ENCODE measurements at regions not wholly inside any gene's neighbourhood (a gene's known extent, or its start where the extent isn't known, plus 50 kb on each side); places are given as distances from the start of the nearest gene placed in this dataset.

DNA sequence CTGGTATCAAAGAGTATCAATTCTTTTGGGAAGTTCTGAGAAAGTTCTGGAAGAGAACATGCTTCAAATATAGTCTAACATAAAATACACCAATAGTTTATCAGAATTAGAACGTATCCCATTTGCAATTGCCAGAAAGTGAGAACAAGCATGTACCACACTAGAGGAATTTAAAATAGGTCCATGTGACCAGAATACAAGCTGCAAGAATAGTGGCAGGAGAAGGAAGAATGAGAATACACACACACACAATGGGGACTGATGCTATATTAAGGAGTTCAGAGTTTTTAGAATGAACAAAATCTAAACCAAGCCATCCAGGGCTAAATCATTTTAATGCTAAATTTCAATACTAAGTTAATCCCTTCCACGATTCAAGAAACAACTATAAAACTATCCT lies 99.1 kb upstream of the TMEM168 start:
- intact Hi-C loops (cut with DNase I) = no loop called here
- WGBS, 2 donors = 46 to 62% methylated on average over 2 of the region's 2 CpGs
- Histone ChIP-seq H3K27ac (ENCODE audit: low read depth in 1 of 2, low read length in 2 of 2) (no peak overlapping the region), H3K4me3 (ENCODE audit: low read length in 2 of 2) (no peak overlapping the region), H3K4me1 (ENCODE audit: control insufficient read depth in 1 of 2, insufficient read depth in 2 of 2, low read length in 2 of 2) (no peaks in the 10 kb centered on the region), H3K36me3 (ENCODE audit: control insufficient read depth in 1 of 2, insufficient read depth in 2 of 2, low read length in 1 of 2) (no peaks in the 10 kb centered on the region), H3K27me3 (ENCODE audit: control insufficient read depth in 1 of 2, insufficient read depth in 2 of 2, low read length in 1 of 2) (no peaks in the 10 kb centered on the region), H3K9me3 (ENCODE audit: control insufficient read depth, low read length) (no peaks in the 10 kb centered on the region)
- no peak for DNase-seq
- ATAC-seq (ENCODE audit: low FRiP score) = no peak

DNA sequence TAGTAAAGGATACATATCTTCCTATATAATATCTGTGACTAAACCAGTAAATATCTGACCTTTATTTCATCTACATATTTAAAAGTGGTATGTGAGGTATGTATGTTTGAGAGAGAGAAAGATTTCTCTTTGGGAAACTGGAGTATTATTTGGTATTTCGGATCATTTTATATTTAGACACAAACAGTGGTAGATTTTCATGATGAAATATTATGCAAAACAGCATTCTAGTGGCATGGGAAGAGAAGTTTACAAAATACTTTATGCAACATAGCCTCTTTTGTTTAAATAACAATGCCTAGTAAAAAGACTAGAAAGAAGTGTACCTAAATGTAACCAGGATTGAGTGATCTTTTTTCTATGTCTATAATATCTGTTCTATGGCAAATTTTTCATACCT lies 98.6 kb upstream of the TMEM168 start:
- intact Hi-C loops (cut with DNase I) = no loop called here
- Histone ChIP-seq H3K4me3 (ENCODE audit: low read length in 2 of 2) (no peak overlapping the region), H3K27ac (ENCODE audit: low read depth in 1 of 2, low read length in 2 of 2) (no peak overlapping the region), H3K27me3 (ENCODE audit: control insufficient read depth in 1 of 2, insufficient read depth in 2 of 2, low read length in 1 of 2) (no peaks in the 10 kb centered on the region), H3K36me3 (ENCODE audit: control insufficient read depth in 1 of 2, insufficient read depth in 2 of 2, low read length in 1 of 2) (no peaks in the 10 kb centered on the region), H3K4me1 (ENCODE audit: control insufficient read depth in 1 of 2, insufficient read depth in 2 of 2, low read length in 2 of 2) (no peaks in the 10 kb centered on the region), H3K9me3 (ENCODE audit: control insufficient read depth, low read length) (no peaks in the 10 kb centered on the region)
- DNase-seq (no peak), ATAC-seq (ENCODE audit: low FRiP score) (no peak)
- WGBS, 2 donors = 85 to 93% methylated on average over 1 of the region's 1 CpG

DNA sequence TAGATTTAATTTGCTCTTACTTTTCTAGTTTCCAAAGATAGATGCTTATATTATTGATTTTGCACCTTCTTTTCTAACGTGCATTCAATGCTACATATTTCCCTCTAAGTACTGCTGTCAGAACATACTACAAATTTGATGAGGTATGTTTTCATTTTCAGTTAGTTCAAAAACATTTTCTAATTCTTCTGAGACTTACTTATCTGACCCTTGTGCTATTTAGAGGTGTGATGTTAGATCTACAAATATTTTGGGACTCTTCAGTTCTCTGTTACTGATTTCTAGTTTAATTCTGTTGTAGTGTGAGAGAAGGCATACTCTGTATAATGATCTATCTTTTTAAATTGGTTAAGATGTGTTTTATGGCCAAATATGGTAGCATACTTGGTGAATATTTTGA lies 97.8 kb upstream of the TMEM168 start:
- WGBS, 2 donors = 43 to 47% methylated on average over 1 of the region's 1 CpG
- no peaks in the 10 kb centered on the region for H3K9me3 ChIP-seq (ENCODE audit: control insufficient read depth, low read length)
- DNase-seq (no peak), ATAC-seq (ENCODE audit: low FRiP score) (no peak)
- H3K36me3 ChIP-seq (ENCODE audit: control insufficient read depth in 1 of 2, insufficient read depth in 2 of 2, low read length in 1 of 2) = no peaks in the 10 kb centered on the region
- no peak overlapping the region for H3K4me3 ChIP-seq (ENCODE audit: low read length in 2 of 2)
- H3K27me3 ChIP-seq (ENCODE audit: control insufficient read depth in 1 of 2, insufficient read depth in 2 of 2, low read length in 1 of 2) = no peaks in the 10 kb centered on the region
- H3K27ac ChIP-seq (ENCODE audit: low read depth in 1 of 2, low read length in 2 of 2) = no peak overlapping the region
- H3K4me1 ChIP-seq (ENCODE audit: control insufficient read depth in 1 of 2, insufficient read depth in 2 of 2, low read length in 2 of 2) = no peaks in the 10 kb centered on the region
- intact Hi-C loops (cut with DNase I) = no loop called here

DNA sequence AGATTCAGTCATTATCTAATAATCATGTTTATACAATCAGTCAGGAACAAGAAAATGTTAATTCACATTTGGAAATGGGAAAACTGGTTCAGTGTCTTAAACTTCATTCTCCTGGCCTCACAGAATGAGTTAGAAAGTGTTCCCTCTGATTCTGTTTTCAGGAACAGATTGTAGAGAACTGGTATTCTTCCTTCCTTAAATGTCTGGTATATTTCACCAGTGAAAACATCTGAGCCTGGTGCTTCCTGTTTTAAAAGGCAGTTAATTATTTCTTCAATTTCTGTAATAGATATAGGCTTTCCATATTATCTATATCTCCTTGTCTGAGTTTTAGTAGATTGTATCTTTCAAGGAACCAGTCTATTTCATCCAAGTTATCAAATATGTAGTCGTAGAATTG lies 97.1 kb upstream of the TMEM168 start:
- Histone ChIP-seq H3K4me1 (ENCODE audit: control insufficient read depth in 1 of 2, insufficient read depth in 2 of 2, low read length in 2 of 2) (no peaks in the 10 kb centered on the region), H3K4me3 (ENCODE audit: low read length in 2 of 2) (no peak overlapping the region), H3K36me3 (ENCODE audit: control insufficient read depth in 1 of 2, insufficient read depth in 2 of 2, low read length in 1 of 2) (no peaks in the 10 kb centered on the region), H3K27ac (ENCODE audit: low read depth in 1 of 2, low read length in 2 of 2) (no peak overlapping the region), H3K9me3 (ENCODE audit: control insufficient read depth, low read length) (no peaks in the 10 kb centered on the region), H3K27me3 (ENCODE audit: control insufficient read depth in 1 of 2, insufficient read depth in 2 of 2, low read length in 1 of 2) (no peaks in the 10 kb centered on the region)
- WGBS, 2 donors = 96 to 97% methylated on average over 1 of the region's 1 CpG
- DNase-seq = no peak
- intact Hi-C loops (cut with DNase I) = no loop called here
- ATAC-seq (ENCODE audit: low FRiP score) = no peak

DNA sequence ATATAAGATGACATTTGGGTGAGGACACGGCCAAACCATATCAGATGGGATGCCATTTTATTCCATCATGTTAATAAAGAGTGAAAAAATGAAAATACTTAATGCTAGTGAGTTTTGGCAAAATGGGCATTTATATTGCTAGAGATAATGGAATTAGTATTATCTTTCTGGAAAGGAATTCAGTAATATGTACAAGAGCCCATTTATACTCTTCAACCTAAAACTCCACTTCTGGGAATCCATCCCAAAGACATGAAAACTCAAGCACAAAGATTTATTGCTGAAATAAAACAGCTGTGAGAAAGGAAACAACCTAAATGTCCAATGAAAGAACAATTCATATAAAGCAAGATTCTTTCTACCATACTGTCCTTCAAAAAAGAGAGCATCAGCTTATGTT lies 96.0 kb upstream of the TMEM168 start:
- ATAC-seq (ENCODE audit: low FRiP score) (no peak), DNase-seq (no peak)
- H3K27ac ChIP-seq (ENCODE audit: low read depth in 1 of 2, low read length in 2 of 2) = no peak overlapping the region
- H3K4me3 ChIP-seq (ENCODE audit: low read length in 2 of 2) = no peak overlapping the region
- H3K36me3 ChIP-seq (ENCODE audit: control insufficient read depth in 1 of 2, insufficient read depth in 2 of 2, low read length in 1 of 2) = no peaks in the 10 kb centered on the region
- 64 to 75% methylated on average over 1 of the region's 1 CpG for WGBS, 2 donors
- no peaks in the 10 kb centered on the region for H3K27me3 ChIP-seq (ENCODE audit: control insufficient read depth in 1 of 2, insufficient read depth in 2 of 2, low read length in 1 of 2)
- intact Hi-C loops (cut with DNase I) = no loop called here
- no peaks in the 10 kb centered on the region for H3K9me3 ChIP-seq (ENCODE audit: control insufficient read depth, low read length)
- no peaks in the 10 kb centered on the region for H3K4me1 ChIP-seq (ENCODE audit: control insufficient read depth in 1 of 2, insufficient read depth in 2 of 2, low read length in 2 of 2)

DNA sequence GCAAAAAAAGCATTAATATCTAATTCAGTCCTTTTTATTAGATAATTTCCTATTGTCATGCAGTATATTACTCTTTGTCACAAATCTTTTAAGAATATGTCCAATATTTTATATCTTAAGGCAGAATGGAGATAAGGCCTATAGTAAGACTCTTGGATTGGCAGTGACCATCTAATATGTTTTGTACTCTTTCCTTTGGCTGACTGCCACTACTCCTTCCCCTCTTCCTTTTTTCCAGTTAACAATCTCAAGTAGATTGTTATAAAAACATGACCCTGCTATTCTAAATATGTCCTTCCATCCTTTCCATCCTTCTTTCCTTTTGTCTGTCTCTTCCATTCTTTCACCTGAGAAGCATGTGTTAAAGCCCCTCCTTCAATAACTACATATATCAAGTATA lies 92.8 kb upstream of the TMEM168 start:
- Histone ChIP-seq H3K9me3 (ENCODE audit: control insufficient read depth, low read length) (no peaks in the 10 kb centered on the region), H3K36me3 (ENCODE audit: control insufficient read depth in 1 of 2, insufficient read depth in 2 of 2, low read length in 1 of 2) (no peaks in the 10 kb centered on the region), H3K27ac (ENCODE audit: low read depth in 1 of 2, low read length in 2 of 2) (no peak overlapping the region), H3K4me1 (ENCODE audit: control insufficient read depth in 1 of 2, insufficient read depth in 2 of 2, low read length in 2 of 2) (no peaks in the 10 kb centered on the region), H3K4me3 (ENCODE audit: low read length in 2 of 2) (no peak overlapping the region), H3K27me3 (ENCODE audit: control insufficient read depth in 1 of 2, insufficient read depth in 2 of 2, low read length in 1 of 2) (no peaks in the 10 kb centered on the region)
- DNase-seq = no peak
- intact Hi-C loops (cut with DNase I) = no loop called here
- ATAC-seq (ENCODE audit: low FRiP score) = no peak

DNA sequence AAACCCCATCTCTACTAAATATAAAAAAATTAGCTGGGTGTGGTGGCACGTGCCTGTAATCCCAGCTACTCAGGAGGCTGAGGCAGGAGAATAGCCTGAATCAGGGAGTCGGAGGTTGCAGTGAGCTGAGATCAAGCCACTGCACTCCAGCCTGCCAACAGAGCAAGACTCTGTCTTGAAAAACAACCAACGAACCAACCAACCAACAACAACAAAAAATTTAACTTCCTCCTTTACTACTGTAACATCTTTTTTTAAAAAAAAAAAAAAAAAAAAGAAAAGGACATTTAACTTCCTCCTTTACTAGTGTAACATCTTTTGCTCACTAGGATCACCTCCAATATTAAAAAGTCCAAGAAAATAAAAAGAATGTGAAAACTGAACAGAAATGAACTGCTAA lies 92.3 kb upstream of the TMEM168 start:
- Histone ChIP-seq H3K9me3 (ENCODE audit: control insufficient read depth, low read length) (no peaks in the 10 kb centered on the region), H3K27ac (ENCODE audit: low read depth in 1 of 2, low read length in 2 of 2) (no peak overlapping the region), H3K4me3 (ENCODE audit: low read length in 2 of 2) (no peak overlapping the region), H3K36me3 (ENCODE audit: control insufficient read depth in 1 of 2, insufficient read depth in 2 of 2, low read length in 1 of 2) (peaks cover 0 to 2% of the 10 kb centered on the region in 2 donors), H3K27me3 (ENCODE audit: control insufficient read depth in 1 of 2, insufficient read depth in 2 of 2, low read length in 1 of 2) (no peaks in the 10 kb centered on the region), H3K4me1 (ENCODE audit: control insufficient read depth in 1 of 2, insufficient read depth in 2 of 2, low read length in 2 of 2) (no peaks in the 10 kb centered on the region)
- DNase-seq (no peak), ATAC-seq (ENCODE audit: low FRiP score) (no peak)
- WGBS, 2 donors = 60 to 63% methylated on average over 3 of the region's 3 CpGs
- intact Hi-C loops (cut with DNase I) = no loop called here

DNA sequence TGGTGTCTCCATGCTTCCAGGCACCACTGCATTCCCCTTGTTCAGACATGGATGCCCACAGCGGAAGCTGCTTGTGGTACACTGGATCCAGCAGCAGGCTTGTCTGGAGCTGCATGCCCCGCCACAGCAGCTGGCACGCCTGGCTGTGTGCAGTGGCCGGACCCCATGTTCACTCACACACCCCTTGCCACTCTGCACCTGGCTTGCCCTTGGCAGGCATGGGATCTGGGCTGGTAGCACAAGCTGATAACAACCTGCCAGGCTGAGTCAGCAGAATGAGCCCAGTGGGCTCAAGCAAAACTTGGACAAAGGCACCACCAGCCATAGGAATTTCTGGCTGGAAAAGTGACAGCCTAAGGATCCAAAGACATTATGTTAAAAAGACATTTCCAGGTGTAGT lies 91.8 kb upstream of the TMEM168 start:
- Histone ChIP-seq H3K27ac (ENCODE audit: low read depth in 1 of 2, low read length in 2 of 2) (no peak overlapping the region), H3K36me3 (ENCODE audit: control insufficient read depth in 1 of 2, insufficient read depth in 2 of 2, low read length in 1 of 2) (peaks cover 0 to 2% of the 10 kb centered on the region in 2 donors), H3K4me3 (ENCODE audit: low read length in 2 of 2) (no peak overlapping the region), H3K9me3 (ENCODE audit: control insufficient read depth, low read length) (no peaks in the 10 kb centered on the region), H3K4me1 (ENCODE audit: control insufficient read depth in 1 of 2, insufficient read depth in 2 of 2, low read length in 2 of 2) (no peaks in the 10 kb centered on the region), H3K27me3 (ENCODE audit: control insufficient read depth in 1 of 2, insufficient read depth in 2 of 2, low read length in 1 of 2) (no peaks in the 10 kb centered on the region)
- WGBS, 2 donors = 51 to 70% methylated on average over 4 of the region's 4 CpGs
- DNase-seq = no peak
- ATAC-seq (ENCODE audit: low FRiP score) = no peak
- intact Hi-C loops (cut with DNase I) = no loop called here

DNA sequence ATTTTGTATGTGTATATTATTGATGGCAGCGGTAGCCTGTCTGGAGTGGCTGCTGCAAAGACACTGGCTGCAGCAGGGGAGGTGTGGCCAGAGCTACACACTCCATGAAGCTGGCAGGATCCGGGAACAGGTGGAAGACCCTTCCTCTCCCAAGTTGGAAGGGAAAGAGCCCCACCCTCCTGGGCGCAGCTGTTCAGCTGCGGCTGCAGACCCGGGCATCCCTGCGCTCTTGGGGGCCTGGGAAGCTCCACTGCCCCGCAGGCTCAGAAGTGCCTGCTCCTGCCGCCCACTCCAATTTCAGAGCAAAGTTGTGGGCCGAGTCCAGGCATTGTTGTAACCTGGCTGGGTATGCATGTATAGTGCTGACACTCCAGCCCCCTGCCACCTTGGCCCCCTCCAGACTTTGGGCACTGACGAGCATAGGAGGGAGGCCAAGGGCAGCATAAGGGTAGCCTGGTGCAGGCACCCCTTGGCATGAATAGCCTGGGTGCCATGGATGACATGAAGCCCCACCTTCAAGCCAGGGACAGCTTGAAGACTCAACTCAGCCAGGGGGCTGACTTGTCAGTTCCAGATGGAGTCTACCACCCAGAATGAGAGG lies 90.7 kb upstream of the TMEM168 start:
- H3K4me3 ChIP-seq (ENCODE audit: low read length in 2 of 2) = no peak overlapping the region
- intact Hi-C loops (cut with DNase I) = no loop called here
- WGBS, 2 donors = 90 to 96% methylated on average over 10 of the region's 10 CpGs
- H3K27ac ChIP-seq (ENCODE audit: low read depth in 1 of 2, low read length in 2 of 2) = no peak overlapping the region
- H3K36me3 ChIP-seq (ENCODE audit: control insufficient read depth in 1 of 2, insufficient read depth in 2 of 2, low read length in 1 of 2) = peaks cover 0 to 2% of the 10 kb centered on the region in 2 donors
- DNase-seq = no peak
- H3K27me3 ChIP-seq (ENCODE audit: control insufficient read depth in 1 of 2, insufficient read depth in 2 of 2, low read length in 1 of 2) = no peaks in the 10 kb centered on the region
- H3K4me1 ChIP-seq (ENCODE audit: control insufficient read depth in 1 of 2, insufficient read depth in 2 of 2, low read length in 2 of 2) = no peaks in the 10 kb centered on the region
- ATAC-seq (ENCODE audit: low FRiP score) = peak; percentile 26
- H3K9me3 ChIP-seq (ENCODE audit: control insufficient read depth, low read length) = no peaks in the 10 kb centered on the region

Measured in aorta (tissue), 5 donors.